ENCODE measurements at regions not wholly inside any gene's neighbourhood (a gene's known extent, or its start where the extent isn't known, plus 50 kb on each side); places are given as distances from the start of the nearest gene placed in this dataset.

DNA sequence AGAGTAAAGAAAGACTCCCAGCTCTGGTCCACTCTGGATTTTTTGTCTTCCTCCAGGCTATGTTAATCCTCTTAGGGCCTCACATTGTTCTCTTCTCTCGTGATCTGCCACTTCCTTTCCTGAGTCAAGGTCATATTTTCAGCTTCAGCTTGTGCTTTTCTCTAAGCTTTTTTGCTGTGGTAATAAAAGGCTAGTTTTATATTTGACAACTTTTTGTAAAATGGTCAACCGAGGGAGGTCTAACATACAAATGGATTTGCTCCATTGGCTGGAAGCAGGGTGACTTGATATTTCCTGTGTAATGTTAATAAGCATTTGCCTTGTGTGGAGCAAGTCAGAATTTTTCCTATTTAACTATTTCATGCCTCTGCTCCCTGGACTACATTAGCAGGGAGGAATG, 239.7 kb downstream of the RAB28 start:
- Mint-ChIP-seq H3K4me1 (ENCODE audit: low read depth) (peaks cover 4% of the 10 kb centered on the region), H3K4me3 (no peak overlapping the region), H3K27ac (no peak overlapping the region), H3K27me3 (ENCODE audit: low read depth) (no peaks in the 10 kb centered on the region), H3K36me3 (ENCODE audit: low read depth) (no peaks in the 10 kb centered on the region), H3K9me3 (ENCODE audit: insufficient read depth) (peaks cover 10% of the 10 kb centered on the region)
- DNase-seq (no peak), ATAC-seq (no peak)
- CTCF ChIA-PET, result no interaction called here
- POLR2A ChIA-PET, result interaction anchor here (0.6 kb wide), 1 partner anchor 17 kb away, joined by 4 read pairs; no protein-coding TSS in a partner anchor

DNA sequence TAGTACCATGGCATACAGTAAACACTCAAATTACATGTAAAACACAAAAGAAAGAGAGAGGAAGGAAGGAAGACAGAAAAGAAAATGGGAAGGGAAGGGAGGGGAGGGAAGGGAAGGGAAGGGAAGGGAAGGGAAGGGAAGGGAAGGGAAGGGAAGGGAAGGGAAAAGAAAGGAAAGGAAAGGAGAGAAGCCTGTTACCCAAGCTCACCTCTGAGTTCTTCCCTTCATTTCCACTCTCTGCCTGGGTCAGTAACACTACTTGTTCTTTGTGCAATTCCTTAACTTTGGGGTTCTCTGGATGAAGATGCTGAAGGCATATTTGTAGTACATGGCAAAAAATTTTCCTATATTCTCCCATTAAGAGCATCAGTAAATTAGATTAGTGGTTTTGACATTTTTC, 241.0 kb downstream of the RAB28 start:
- no peak overlapping the region for H3K27ac Mint-ChIP-seq
- DNase-seq, result no peak
- ChIA-PET POLR2A (no interaction called here), CTCF (no interaction called here)
- no peaks in the 10 kb centered on the region for H3K36me3 Mint-ChIP-seq (ENCODE audit: low read depth)
- H3K9me3 Mint-ChIP-seq (ENCODE audit: insufficient read depth), result peaks cover 3% of the 10 kb centered on the region
- no peak for ATAC-seq
- H3K27me3 Mint-ChIP-seq (ENCODE audit: low read depth), result no peaks in the 10 kb centered on the region
- no peak overlapping the region for H3K4me3 Mint-ChIP-seq
- H3K4me1 Mint-ChIP-seq (ENCODE audit: low read depth), result peaks cover 4% of the 10 kb centered on the region

DNA sequence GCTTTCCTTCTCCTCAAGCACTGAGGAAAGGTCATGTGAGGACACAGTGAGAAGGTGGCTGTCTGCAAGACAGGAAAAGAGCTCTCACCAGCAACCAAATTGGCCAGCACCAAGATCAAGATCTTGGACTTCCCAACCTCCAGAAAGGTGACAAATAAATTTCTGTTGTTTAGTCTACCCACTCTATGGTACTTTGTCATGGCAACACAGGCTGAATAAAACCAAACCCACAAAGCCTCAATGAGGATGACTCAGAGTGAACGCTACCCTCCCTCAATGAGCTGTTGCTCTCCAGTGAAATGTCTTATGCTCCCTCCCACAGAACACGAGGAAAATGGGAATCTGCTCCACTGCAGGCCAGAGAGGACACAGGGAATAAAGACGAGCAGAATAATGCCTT, 244.1 kb downstream of the RAB28 start:
- Mint-ChIP-seq H3K4me1 (ENCODE audit: low read depth) (peaks cover 4% of the 10 kb centered on the region), H3K27me3 (ENCODE audit: low read depth) (no peaks in the 10 kb centered on the region), H3K4me3 (no peak overlapping the region), H3K36me3 (ENCODE audit: low read depth) (no peaks in the 10 kb centered on the region), H3K9me3 (ENCODE audit: insufficient read depth) (no peaks in the 10 kb centered on the region), H3K27ac (no peak overlapping the region)
- CTCF ChIA-PET, result no interaction called here
- no peak for ATAC-seq
- POLR2A ChIA-PET, result no interaction called here
- DNase-seq, result no peak

DNA sequence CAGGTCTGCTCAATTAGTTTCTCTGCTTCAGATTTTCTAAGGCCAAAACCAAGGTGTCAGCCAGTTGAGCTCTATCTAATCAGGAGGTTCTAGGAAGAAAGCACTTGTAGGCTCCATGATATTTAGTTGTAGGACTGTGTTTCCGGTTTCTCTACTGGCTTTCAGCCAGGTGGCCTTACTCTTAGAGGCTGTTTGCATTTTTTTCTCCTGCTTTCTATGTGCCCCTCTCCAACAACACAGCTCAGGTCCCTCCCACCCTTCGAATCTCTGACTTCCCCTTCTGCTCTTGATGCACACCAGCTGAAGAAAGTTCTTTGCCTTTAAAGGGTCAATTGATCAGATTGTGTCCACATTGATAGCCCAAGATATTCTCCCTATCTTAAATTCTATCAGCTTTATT, 245.2 kb downstream of the RAB28 start:
- ChIA-PET POLR2A (no interaction called here), CTCF (no interaction called here)
- DNase-seq (no peak), ATAC-seq (no peak)
- Mint-ChIP-seq H3K27me3 (ENCODE audit: low read depth) (no peaks in the 10 kb centered on the region), H3K27ac (no peak overlapping the region), H3K9me3 (ENCODE audit: insufficient read depth) (peaks cover 8% of the 10 kb centered on the region), H3K36me3 (ENCODE audit: low read depth) (no peaks in the 10 kb centered on the region), H3K4me1 (ENCODE audit: low read depth) (peaks cover 4% of the 10 kb centered on the region), H3K4me3 (no peak overlapping the region)

DNA sequence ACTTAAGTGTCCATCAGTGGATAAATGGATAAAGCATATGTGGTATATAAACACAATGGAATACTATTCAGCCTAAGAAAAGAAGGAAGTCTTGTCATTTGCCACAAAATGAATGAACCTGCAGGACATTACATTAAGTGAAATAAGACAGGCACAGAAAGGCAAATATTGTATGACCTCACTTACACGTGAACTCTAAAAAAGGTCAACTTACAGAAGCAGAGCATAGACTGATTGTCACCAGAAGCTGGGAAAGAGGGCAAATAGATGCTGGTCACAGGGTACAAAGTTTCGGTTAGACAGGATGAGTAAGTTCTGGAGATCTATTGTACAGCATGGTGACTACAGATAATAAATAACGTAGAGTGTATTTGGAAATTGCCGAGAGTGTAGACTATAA, 247.7 kb downstream of the RAB28 start:
- Mint-ChIP-seq H3K36me3 (ENCODE audit: low read depth) (no peaks in the 10 kb centered on the region), H3K27me3 (ENCODE audit: low read depth) (no peaks in the 10 kb centered on the region), H3K4me3 (no peak overlapping the region), H3K9me3 (ENCODE audit: insufficient read depth) (peaks cover 11% of the 10 kb centered on the region), H3K27ac (no peak overlapping the region), H3K4me1 (ENCODE audit: low read depth) (peaks cover 4% of the 10 kb centered on the region)
- ATAC-seq, result no peak
- DNase-seq, result no peak
- CTCF ChIA-PET, result no interaction called here
- POLR2A ChIA-PET, result no interaction called here

DNA sequence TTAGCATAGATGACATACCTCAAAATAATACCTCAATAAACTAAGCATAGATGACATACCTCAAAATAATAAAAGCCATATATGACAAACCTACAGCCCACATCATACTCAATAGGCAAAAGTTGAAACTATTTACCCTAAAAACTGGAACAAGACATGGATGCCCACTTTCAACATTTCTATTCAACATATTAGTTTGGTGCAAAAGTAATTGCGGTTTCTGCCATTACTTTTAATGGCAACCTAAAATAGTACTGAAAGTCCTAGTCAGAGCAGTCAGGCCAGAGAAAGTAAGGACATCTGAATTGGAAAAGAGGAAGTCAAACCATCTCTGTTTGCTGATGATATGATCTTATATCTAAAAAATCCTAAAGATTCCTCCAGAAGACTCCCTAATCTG, 250.4 kb downstream of the RAB28 start:
- DNase-seq (no peak), ATAC-seq (no peak)
- Mint-ChIP-seq H3K9me3 (ENCODE audit: insufficient read depth) (peaks cover 16% of the 10 kb centered on the region), H3K4me3 (no peak overlapping the region), H3K27me3 (ENCODE audit: low read depth) (no peaks in the 10 kb centered on the region), H3K36me3 (ENCODE audit: low read depth) (no peaks in the 10 kb centered on the region), H3K4me1 (ENCODE audit: low read depth) (no peaks in the 10 kb centered on the region), H3K27ac (no peak overlapping the region)
- POLR2A ChIA-PET, result no interaction called here
- CTCF ChIA-PET, result no interaction called here

DNA sequence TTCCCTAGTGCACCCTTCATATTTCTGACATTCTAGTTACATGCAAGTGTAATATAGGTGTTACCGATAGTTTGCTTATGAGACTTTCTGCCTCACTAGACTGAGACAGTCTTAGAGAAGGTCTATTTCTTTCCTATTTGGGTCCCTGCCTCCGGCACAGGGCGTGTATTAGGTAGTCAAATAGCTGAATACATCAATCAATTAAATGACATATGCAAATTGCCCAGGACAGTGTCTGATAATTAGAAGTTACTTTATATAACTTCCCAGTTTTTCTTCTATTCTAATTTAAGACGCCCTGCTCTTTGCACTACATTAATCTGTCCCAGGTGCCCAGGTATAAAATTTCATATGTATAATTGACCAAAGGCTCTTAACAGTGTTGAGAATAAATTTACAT, 264.2 kb downstream of the RAB28 start:
- POLR2A ChIA-PET, result no interaction called here
- H3K27me3 Mint-ChIP-seq (ENCODE audit: low read depth), result no peaks in the 10 kb centered on the region
- no peak overlapping the region for H3K4me3 Mint-ChIP-seq

DNA sequence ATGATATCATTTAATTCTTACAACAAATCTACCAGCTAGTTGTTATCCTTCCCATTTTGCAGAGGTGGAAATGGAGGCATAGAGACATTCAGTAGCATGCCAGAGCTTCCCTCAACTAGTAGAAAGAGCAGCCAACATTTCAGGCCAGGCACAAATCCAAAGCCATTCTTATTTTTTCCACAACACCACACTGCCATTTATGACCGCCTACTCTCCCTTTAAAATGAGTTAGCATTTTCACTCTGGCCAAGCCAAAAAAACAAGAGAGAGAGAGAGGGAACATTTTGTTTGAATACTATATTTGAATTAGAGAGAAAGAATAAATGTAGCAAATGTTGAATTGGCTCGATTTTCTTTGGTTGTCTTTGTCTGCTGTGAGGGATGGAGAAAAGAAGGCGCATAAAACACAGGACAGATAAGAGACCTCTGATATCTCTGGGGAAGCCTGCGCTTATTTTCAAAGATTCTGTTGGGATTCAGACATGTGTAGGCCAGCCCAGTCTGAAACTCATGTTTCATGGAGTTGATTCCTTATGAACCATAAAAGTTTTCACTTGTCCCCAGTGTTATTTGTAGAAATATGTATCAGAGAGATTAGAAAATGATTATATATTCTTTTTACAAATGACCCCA, 265.7 kb downstream of the RAB28 start:
- H3K4me1 Mint-ChIP-seq (ENCODE audit: low read depth), result no peaks in the 10 kb centered on the region
- H3K27me3 Mint-ChIP-seq (ENCODE audit: low read depth), result no peaks in the 10 kb centered on the region
- peaks cover 8% of the 10 kb centered on the region for H3K9me3 Mint-ChIP-seq (ENCODE audit: insufficient read depth)
- H3K27ac Mint-ChIP-seq, result no peak overlapping the region
- H3K36me3 Mint-ChIP-seq (ENCODE audit: low read depth), result no peaks in the 10 kb centered on the region
- H3K4me3 Mint-ChIP-seq, result no peak overlapping the region
- POLR2A ChIA-PET, result no interaction called here
- no peak for DNase-seq
- no peak for ATAC-seq
- CTCF ChIA-PET, result no interaction called here

More for the DNA sequence above, 264.2 kb downstream of the RAB28 start:
- Mint-ChIP-seq H3K27ac (no peak overlapping the region), H3K4me1 (ENCODE audit: low read depth) (no peaks in the 10 kb centered on the region), H3K9me3 (ENCODE audit: insufficient read depth) (peaks cover 8% of the 10 kb centered on the region), H3K36me3 (ENCODE audit: low read depth) (no peaks in the 10 kb centered on the region)
- CTCF ChIA-PET, result no interaction called here
- ATAC-seq, result no peak
- DNase-seq, result no peak

DNA sequence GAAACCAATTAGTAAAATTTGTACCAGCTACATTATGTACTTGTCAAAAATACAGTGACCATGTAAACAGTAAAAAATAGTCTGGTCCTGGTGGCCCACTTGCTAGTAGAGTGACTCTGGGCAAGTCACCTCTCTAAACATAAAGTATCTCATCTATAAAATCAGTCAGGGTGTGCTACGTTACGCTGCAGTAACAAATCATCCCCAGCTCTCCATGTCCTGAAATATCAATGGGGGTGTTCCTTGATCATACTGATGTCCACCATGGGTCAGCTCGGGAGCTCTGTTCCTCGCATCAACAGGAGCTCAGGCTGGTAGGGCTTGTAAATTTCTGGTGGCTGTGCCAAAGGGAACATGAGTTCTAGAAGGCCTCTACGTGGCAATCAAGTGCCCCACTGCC, 268.6 kb downstream of the RAB28 start:
- CTCF ChIA-PET, result no interaction called here
- POLR2A ChIA-PET, result no interaction called here
- Mint-ChIP-seq H3K27ac (no peak overlapping the region), H3K9me3 (ENCODE audit: insufficient read depth) (peaks cover 8% of the 10 kb centered on the region), H3K27me3 (ENCODE audit: low read depth) (no peaks in the 10 kb centered on the region), H3K4me1 (ENCODE audit: low read depth) (no peaks in the 10 kb centered on the region), H3K36me3 (ENCODE audit: low read depth) (no peaks in the 10 kb centered on the region), H3K4me3 (no peak overlapping the region)
- ATAC-seq (no peak), DNase-seq (no peak)

DNA sequence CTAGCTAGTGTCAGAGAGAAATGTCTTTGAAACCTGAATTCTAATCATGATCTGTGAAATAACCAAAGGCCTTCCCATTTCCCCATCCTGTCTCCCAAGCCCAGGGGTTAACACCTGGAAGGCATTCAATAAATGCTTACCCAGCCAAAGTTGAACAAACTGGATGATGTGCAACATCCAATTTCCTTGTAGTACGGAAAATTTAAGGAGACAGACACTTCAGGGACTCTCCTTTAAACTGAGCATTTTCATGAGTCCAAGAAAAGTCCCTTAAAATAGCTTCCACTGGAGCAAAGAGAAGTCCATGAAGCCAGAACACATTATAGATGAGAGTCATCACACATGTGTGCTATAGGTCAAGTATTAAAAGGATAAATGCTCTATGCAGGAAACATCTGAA, 271.2 kb downstream of the RAB28 start:
- no peak for ATAC-seq
- peaks cover 8% of the 10 kb centered on the region for H3K9me3 Mint-ChIP-seq (ENCODE audit: insufficient read depth)
- H3K36me3 Mint-ChIP-seq (ENCODE audit: low read depth), result no peaks in the 10 kb centered on the region
- no peaks in the 10 kb centered on the region for H3K4me1 Mint-ChIP-seq (ENCODE audit: low read depth)
- H3K4me3 Mint-ChIP-seq, result no peak overlapping the region
- no peak overlapping the region for H3K27ac Mint-ChIP-seq
- ChIA-PET CTCF (no interaction called here), POLR2A (no interaction called here)
- no peaks in the 10 kb centered on the region for H3K27me3 Mint-ChIP-seq (ENCODE audit: low read depth)
- no peak for DNase-seq

DNA sequence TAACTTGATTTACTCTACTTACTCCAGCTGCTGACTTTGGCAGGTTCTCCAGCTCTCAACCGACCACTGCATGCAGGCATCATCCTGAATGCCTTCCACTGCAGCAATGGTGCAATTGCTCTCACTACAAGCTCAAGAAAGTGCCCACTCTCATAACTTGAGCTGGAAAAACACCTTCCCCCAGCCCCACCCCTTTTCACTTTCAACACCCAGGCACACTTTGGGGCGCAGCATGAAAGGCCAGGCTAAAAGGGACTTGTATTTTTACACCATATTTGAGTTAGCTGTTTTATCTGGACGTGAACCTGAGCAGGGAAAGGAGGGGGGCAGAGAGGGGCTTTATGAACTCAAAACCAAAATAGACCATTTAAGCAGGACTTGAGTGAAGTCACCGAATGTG, 274.5 kb downstream of the RAB28 start:
- POLR2A ChIA-PET, result no interaction called here
- ATAC-seq (no peak), DNase-seq (no peak)
- Mint-ChIP-seq H3K36me3 (ENCODE audit: low read depth) (no peaks in the 10 kb centered on the region), H3K9me3 (ENCODE audit: insufficient read depth) (no peaks in the 10 kb centered on the region), H3K27ac (no peak overlapping the region), H3K4me1 (ENCODE audit: low read depth) (no peaks in the 10 kb centered on the region), H3K4me3 (no peak overlapping the region), H3K27me3 (ENCODE audit: low read depth) (no peaks in the 10 kb centered on the region)
- CTCF ChIA-PET, result no interaction called here

DNA sequence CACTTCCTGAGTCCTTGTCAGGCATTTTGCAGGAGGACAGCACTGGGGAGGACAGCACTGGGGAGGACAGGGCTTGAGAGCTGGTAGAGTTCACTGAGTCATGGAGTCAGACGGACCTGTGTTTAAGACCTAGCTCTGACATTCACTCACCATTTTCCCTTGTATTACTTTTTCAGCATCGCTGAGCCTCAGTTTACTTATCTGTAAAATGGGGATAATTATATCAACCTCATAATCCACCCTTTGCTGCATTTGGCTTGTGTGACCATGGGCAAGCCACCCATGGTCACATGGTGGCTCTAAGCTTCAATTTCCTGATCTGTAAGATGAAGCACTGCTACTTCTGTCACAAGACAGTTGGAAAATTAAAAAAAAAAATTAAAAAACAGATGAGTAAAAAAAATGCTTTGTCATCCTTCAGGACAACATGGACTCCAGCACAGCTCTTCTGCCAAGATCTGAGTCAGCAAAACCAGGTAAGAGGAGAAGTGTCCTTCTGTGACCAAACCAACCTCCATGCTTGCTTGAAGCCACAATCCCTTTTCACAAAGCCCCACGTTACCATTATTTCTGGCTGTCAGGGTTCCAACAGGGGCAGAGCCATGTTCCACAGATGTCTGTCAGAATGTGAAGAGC, 275.5 kb downstream of the RAB28 start:
- Mint-ChIP-seq H3K27ac (no peak overlapping the region), H3K36me3 (ENCODE audit: low read depth) (no peaks in the 10 kb centered on the region), H3K4me3 (no peak overlapping the region), H3K4me1 (ENCODE audit: low read depth) (no peaks in the 10 kb centered on the region), H3K9me3 (ENCODE audit: insufficient read depth) (no peaks in the 10 kb centered on the region), H3K27me3 (ENCODE audit: low read depth) (no peaks in the 10 kb centered on the region)
- CTCF ChIA-PET, result no interaction called here
- DNase-seq, result no peak
- POLR2A ChIA-PET, result no interaction called here
- no peak for ATAC-seq

DNA sequence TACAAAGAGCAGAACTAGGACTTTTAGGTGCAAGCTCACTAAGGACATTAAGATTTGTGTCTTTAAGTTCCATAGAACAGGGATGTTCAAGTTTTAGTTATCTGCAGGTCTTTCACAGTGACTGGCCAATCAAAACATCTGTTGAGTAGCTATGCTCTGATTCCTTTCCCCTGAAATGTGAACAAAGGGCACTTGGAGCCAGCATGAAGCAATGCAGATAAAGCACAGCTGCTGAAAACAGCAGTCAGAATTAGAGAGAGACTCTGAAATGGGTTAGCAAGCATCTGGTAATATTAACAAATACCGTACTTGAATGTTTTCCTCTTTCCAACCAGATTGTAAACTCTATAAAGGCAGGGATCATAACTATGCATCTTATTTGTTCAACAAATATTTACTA, 276.9 kb downstream of the RAB28 start:
- Mint-ChIP-seq H3K4me3 (no peak overlapping the region), H3K4me1 (ENCODE audit: low read depth) (no peaks in the 10 kb centered on the region), H3K9me3 (ENCODE audit: insufficient read depth) (no peaks in the 10 kb centered on the region), H3K27me3 (ENCODE audit: low read depth) (no peaks in the 10 kb centered on the region), H3K36me3 (ENCODE audit: low read depth) (no peaks in the 10 kb centered on the region), H3K27ac (no peak overlapping the region)
- ChIA-PET POLR2A (no interaction called here), CTCF (no interaction called here)
- DNase-seq (no peak), ATAC-seq (no peak)

All from activated CD8-positive, alpha-beta T cell treated with anti-CD3 and anti-CD28 coated beads, Interleukin-2, amount 10 ng/mL, durations not matched to agents 7 days and 5 days (primary cell).